ENCODE measurements at regions not wholly inside any gene's neighbourhood (a gene's known extent, or its start where the extent isn't known, plus 50 kb on each side); places are given as distances from the start of the nearest gene placed in this dataset.
A peak's percentile ranks its signal among the peaks of the same experiment; 100 is the strongest.
"Not testable (repeated sequence)": the region's sequence is repeated elsewhere in the genome, so short reads cannot be mapped to it uniquely, and the experiment has no call there.

DNA sequence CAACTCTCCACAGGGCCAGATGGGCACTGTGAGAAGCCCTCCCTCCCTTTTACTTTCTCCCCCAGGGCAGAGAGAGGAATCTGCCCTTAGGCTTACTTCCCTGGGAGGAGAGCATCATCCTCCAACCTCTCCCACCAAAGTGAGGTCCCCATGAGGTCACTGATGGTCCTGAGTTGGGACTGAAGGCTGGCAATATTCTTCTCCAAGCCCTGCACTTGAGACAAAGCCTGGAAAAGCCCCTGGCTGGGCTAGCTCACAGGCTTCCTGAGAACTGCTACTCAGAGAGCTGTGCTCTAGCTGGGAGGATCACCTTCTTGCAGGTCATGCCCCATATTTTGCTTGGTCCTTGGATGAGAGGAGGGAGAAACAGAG, 110.0 kb upstream of the MEF2A start:
- ATAC-seq (ENCODE audit: low read depth), result no peak
- peak overlapping the region; percentile 80 for H3K27ac ChIP-seq (ENCODE audit: poor library complexity, severe bottlenecking)

DNA sequence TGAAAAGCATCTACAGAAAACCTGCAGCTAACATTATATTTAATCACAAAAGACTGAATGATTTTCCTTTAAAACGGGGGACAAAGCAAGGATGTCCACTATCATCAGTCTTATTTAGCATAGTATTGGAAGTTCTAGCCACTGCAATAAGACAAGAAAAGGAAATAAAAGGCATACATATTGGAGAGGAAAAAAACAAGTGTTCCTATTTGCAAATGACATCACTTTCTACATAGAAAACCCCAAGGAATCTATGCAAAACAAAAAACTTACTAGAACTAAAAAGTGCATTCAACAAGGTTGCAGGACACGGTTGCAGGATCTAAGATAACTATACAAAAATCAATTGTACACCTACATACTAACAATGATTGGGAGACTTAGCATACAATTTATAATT, 101.6 kb upstream of the MEF2A start:
- no peak for DNase-seq (ENCODE audit: low spot score)
- Histone ChIP-seq H3K4me1 (ENCODE audit: insufficient read depth, poor library complexity, severe bottlenecking) (no peaks in the 10 kb centered on the region), H3K36me3 (ENCODE audit: low read depth) (no peaks in the 10 kb centered on the region), H3K27ac (ENCODE audit: poor library complexity, severe bottlenecking) (no peak overlapping the region), H3K9me3 (ENCODE audit: severe bottlenecking) (peaks cover 11% of the 10 kb centered on the region), H3K27me3 (ENCODE audit: insufficient read depth, poor library complexity, severe bottlenecking) (no peaks in the 10 kb centered on the region), H3K4me3 (ENCODE audit: severe bottlenecking) (no peak overlapping the region)
- no peak for ATAC-seq (ENCODE audit: low read depth)
- TF ChIP-seq, protein P1, sequence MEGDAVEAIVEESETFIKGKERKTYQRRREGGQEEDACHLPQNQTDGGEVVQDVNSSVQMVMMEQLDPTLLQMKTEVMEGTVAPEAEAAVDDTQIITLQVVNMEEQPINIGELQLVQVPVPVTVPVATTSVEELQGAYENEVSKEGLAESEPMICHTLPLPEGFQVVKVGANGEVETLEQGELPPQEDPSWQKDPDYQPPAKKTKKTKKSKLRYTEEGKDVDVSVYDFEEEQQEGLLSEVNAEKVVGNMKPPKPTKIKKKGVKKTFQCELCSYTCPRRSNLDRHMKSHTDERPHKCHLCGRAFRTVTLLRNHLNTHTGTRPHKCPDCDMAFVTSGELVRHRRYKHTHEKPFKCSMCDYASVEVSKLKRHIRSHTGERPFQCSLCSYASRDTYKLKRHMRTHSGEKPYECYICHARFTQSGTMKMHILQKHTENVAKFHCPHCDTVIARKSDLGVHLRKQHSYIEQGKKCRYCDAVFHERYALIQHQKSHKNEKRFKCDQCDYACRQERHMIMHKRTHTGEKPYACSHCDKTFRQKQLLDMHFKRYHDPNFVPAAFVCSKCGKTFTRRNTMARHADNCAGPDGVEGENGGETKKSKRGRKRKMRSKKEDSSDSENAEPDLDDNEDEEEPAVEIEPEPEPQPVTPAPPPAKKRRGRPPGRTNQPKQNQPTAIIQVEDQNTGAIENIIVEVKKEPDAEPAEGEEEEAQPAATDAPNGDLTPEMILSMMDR (IDR thresholded peaks at IDR 0.05; ENCODE audit: poor library complexity, severe bottlenecking), result no peak

More for the DNA sequence above, 110.0 kb upstream of the MEF2A start:
- no peak overlapping the region for H3K4me3 ChIP-seq (ENCODE audit: severe bottlenecking)
- H3K9me3 ChIP-seq (ENCODE audit: severe bottlenecking), result no peaks in the 10 kb centered on the region
- TF ChIP-seq, protein P1 (IDR thresholded peaks at IDR 0.05; ENCODE audit: poor library complexity, severe bottlenecking), result no peak
- H3K36me3 ChIP-seq (ENCODE audit: low read depth), result no peaks in the 10 kb centered on the region
- H3K4me1 ChIP-seq (ENCODE audit: insufficient read depth, poor library complexity, severe bottlenecking), result peaks cover 20% of the 10 kb centered on the region
- DNase-seq (ENCODE audit: low spot score), result no peak
- no peaks in the 10 kb centered on the region for H3K27me3 ChIP-seq (ENCODE audit: insufficient read depth, poor library complexity, severe bottlenecking)

DNA sequence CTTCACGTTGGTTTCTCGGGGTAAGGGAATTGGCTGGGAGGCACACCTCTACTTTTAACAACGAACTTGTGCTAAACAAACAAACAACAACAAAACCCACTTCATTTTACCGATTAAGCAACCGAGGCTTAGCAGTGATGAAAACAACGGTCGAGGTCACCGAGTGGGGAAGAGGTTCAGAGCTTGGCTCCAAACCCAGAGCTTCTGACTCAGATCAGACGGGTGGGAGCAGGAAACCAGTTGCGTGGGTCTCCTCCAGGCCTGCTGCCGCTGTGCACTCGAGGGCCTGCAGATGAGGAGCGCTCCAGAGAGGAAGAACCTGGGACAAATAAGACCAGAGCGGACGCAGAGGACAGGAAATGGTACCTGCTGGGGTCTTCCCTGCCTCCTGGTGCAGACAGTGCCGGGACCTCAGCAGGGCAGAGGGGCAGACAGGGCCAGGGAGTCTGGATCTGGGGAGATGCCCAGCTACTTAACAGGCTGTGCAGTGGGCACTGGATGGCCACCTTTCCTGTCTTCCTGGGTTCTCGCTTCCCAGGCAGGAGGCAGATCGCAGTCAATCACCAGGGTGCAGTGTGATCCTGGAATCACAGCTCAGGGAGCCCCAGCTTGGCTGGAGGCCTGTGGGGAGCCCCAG, 99.0 kb upstream of the MEF2A start:
- no peak for ATAC-seq (ENCODE audit: low read depth)
- Histone ChIP-seq H3K27me3 (ENCODE audit: insufficient read depth, poor library complexity, severe bottlenecking) (no peaks in the 10 kb centered on the region), H3K4me3 (ENCODE audit: severe bottlenecking) (no peak overlapping the region), H3K27ac (ENCODE audit: poor library complexity, severe bottlenecking) (no peak overlapping the region), H3K4me1 (ENCODE audit: insufficient read depth, poor library complexity, severe bottlenecking) (no peaks in the 10 kb centered on the region), H3K9me3 (ENCODE audit: severe bottlenecking) (peaks cover 11% of the 10 kb centered on the region), H3K36me3 (ENCODE audit: low read depth) (no peaks in the 10 kb centered on the region)
- no peak for DNase-seq (ENCODE audit: low spot score)
- TF ChIP-seq, protein P1 (IDR thresholded peaks at IDR 0.05; ENCODE audit: poor library complexity, severe bottlenecking), result no peak

DNA sequence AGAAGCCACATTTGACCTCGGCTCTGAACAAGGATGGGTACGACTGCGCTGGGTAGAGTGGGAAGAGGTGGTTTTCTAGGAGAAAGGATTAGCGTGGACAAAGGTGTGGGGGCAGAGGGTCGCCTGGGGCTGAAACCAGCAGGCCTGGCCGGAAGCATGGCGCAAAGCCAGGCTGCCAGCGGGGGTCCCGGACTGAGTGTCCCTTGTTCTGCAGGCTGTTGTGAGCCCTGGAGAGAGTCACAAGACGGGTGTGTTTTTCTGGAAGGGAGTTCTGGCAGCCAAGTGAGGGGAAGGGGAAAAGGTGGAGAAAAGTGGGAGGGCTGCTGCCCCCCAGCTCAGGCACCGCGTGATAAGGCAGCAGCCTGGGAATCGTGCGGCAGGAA, 98.5 kb upstream of the MEF2A start:
- Histone ChIP-seq H3K36me3 (ENCODE audit: low read depth) (no peaks in the 10 kb centered on the region), H3K4me1 (ENCODE audit: insufficient read depth, poor library complexity, severe bottlenecking) (no peaks in the 10 kb centered on the region), H3K9me3 (ENCODE audit: severe bottlenecking) (peaks cover 11% of the 10 kb centered on the region), H3K27me3 (ENCODE audit: insufficient read depth, poor library complexity, severe bottlenecking) (no peaks in the 10 kb centered on the region), H3K27ac (ENCODE audit: poor library complexity, severe bottlenecking) (no peak overlapping the region), H3K4me3 (ENCODE audit: severe bottlenecking) (no peak overlapping the region)
- no peak for DNase-seq (ENCODE audit: low spot score)
- TF ChIP-seq, protein P1 (IDR thresholded peaks at IDR 0.05; ENCODE audit: poor library complexity, severe bottlenecking), result no peak
- no peak for ATAC-seq (ENCODE audit: low read depth)

DNA sequence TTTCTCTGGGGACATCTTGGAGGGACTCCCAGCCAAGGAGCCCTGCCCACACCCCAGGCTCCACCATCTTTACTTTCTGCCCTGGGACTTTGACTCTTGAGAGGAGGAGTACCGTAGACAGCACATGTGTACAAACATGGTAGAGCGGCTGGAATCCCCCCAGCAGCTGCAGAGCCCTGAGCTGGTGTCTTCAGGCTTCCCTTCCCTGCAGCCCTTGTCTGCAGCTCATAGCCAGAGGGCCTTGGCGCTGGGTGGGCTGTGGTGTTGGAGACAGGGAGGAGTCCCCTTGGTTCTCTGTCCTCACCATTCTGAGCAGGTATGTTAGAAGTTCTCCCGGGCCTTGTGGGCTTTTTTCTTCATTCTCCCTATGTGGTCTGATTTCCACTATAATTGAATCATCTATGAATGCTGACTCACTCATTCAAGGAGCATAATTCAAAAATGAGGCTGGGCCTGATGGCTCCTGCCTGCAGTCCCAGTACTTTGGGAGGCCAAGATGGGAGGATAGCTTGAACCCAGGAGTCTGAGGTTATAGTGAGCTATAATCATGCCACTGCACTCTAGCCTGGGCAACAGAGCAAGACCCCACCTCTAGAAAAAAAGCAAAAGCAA, 97.8 kb upstream of the MEF2A start:
- DNase-seq (ENCODE audit: low spot score), result no peak
- H3K27me3 ChIP-seq (ENCODE audit: insufficient read depth, poor library complexity, severe bottlenecking), result no peaks in the 10 kb centered on the region
- peaks cover 11% of the 10 kb centered on the region for H3K9me3 ChIP-seq (ENCODE audit: severe bottlenecking)
- ATAC-seq (ENCODE audit: low read depth), result 0 out of 3 replicates have a peak, but pooled peaks have one; percentile 50
- no peaks in the 10 kb centered on the region for H3K4me1 ChIP-seq (ENCODE audit: insufficient read depth, poor library complexity, severe bottlenecking)
- no peak overlapping the region for H3K27ac ChIP-seq (ENCODE audit: poor library complexity, severe bottlenecking)
- TF ChIP-seq, protein P1 (IDR thresholded peaks at IDR 0.05; ENCODE audit: poor library complexity, severe bottlenecking), result no peak
- no peak overlapping the region for H3K4me3 ChIP-seq (ENCODE audit: severe bottlenecking)
- H3K36me3 ChIP-seq (ENCODE audit: low read depth), result no peaks in the 10 kb centered on the region

DNA sequence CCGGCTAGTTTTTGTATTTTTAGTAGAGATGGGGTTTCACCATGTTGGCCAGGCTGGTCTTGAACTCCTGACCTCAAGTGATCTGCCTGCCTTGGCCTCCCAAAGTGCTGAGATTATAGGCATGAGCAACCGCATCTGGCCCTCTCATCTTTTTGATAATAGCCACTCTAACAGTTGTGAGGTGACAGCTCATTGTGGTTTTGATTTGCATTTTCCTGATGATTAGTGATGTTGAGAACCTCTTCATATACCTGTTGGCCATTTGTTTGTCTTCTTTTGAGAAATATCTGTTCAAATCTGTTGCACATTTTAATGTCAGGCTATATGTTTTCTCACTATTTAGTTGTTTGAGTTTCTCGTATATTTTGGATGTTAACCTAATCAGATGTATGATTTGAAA, 95.6 kb upstream of the MEF2A start:
- not testable (repeated sequence) for H3K36me3 ChIP-seq (ENCODE audit: low read depth); DNase-seq (ENCODE audit: low spot score); H3K9me3 ChIP-seq (ENCODE audit: severe bottlenecking); H3K4me1 ChIP-seq (ENCODE audit: insufficient read depth, poor library complexity, severe bottlenecking); H3K27me3 ChIP-seq (ENCODE audit: insufficient read depth, poor library complexity, severe bottlenecking); H3K4me3 ChIP-seq (ENCODE audit: severe bottlenecking); ATAC-seq (ENCODE audit: low read depth); H3K27ac ChIP-seq (ENCODE audit: poor library complexity, severe bottlenecking)

Data from RWPE2 (cell line).